Upper lobe of right lung (tissue), 1 donor: ENCODE measurements at regions not wholly inside any gene's neighbourhood (a gene's known extent, or its start where the extent isn't known, plus 50 kb on each side); places are given as distances from the start of the nearest gene placed in this dataset.
A peak's percentile ranks its signal among the peaks of the same experiment; 100 is the strongest.

Source experiments
- ATAC-seq: fragments of 200-7000 bp; cut with Tn5 transposase; one replicate; pipeline ENCODE4 v1.9.1; 2020; ENCODE audit warnings: mild to moderate bottlenecking, moderate library complexity
- DNase-seq: peaks from one replicate; pipeline ENCODE4 v3.0.0-alpha.2; 2020
- H3K27ac ChIP-seq: fragments of 200-600 bp; one replicate; pipeline ENCODE4 v1.8.0; 2022
- H3K27me3 ChIP-seq: fragments of 200-600 bp; one replicate; pipeline ENCODE4 v1.8.0; 2022; ENCODE audit warnings: mild to moderate bottlenecking
- H3K36me3 ChIP-seq: fragments of 200-600 bp; one replicate; pipeline ENCODE4 v1.8.0; 2022
- H3K4me1 ChIP-seq: fragments of 200-600 bp; one replicate; pipeline ENCODE4 v1.8.0; 2022
- H3K4me3 ChIP-seq: fragments of 200-600 bp; one replicate; pipeline ENCODE4 v1.8.0; 2022; ENCODE audit warnings: mild to moderate bottlenecking
- H3K9me3 ChIP-seq: fragments of 200-600 bp; one replicate; pipeline ENCODE4 v1.8.0; 2022
- intact Hi-C: fragments of 100-400 bp; cut with DNase I; formaldehyde crosslinking; loops from one replicate; pipeline ENCODE4 v1.11.0; 2022
- TF ChIP-seq, protein P1 (sequence below): fragments of 200-600 bp; IDR thresholded peaks from one replicate; pipeline ENCODE4 v1.8.0; 2022; ENCODE audit warnings: antibody characterized with exemption
- donor health status: DM: no; HTN: yes; CAD: no; lungs with severe emphysema.

GRCh38 chr3:177597311-177598096 lies 400.2 kb upstream of the TBL1XR1 start:
- no peak for DNase-seq
- no peaks in the 10 kb centered on the region for H3K36me3 ChIP-seq
- ATAC-seq: peak; percentile 48
- TF ChIP-seq, protein P1, sequence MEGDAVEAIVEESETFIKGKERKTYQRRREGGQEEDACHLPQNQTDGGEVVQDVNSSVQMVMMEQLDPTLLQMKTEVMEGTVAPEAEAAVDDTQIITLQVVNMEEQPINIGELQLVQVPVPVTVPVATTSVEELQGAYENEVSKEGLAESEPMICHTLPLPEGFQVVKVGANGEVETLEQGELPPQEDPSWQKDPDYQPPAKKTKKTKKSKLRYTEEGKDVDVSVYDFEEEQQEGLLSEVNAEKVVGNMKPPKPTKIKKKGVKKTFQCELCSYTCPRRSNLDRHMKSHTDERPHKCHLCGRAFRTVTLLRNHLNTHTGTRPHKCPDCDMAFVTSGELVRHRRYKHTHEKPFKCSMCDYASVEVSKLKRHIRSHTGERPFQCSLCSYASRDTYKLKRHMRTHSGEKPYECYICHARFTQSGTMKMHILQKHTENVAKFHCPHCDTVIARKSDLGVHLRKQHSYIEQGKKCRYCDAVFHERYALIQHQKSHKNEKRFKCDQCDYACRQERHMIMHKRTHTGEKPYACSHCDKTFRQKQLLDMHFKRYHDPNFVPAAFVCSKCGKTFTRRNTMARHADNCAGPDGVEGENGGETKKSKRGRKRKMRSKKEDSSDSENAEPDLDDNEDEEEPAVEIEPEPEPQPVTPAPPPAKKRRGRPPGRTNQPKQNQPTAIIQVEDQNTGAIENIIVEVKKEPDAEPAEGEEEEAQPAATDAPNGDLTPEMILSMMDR: no peak
- no peaks in the 10 kb centered on the region for H3K27me3 ChIP-seq
- H3K9me3 ChIP-seq: no peaks in the 10 kb centered on the region
- H3K4me1 ChIP-seq: peaks cover 49% of the 10 kb centered on the region
- peak overlapping the region; percentile 45 for H3K27ac ChIP-seq
- intact Hi-C loops: no loop called here
- H3K4me3 ChIP-seq: no peak overlapping the region

GRCh38 chr3:177598097-177598833 lies 401.0 kb upstream of the TBL1XR1 start:
- Histone ChIP-seq H3K9me3 (no peaks in the 10 kb centered on the region), H3K36me3 (no peaks in the 10 kb centered on the region), H3K27me3 (no peaks in the 10 kb centered on the region), H3K27ac (peak overlapping the region; percentile 45), H3K4me3 (no peak overlapping the region), H3K4me1 (peaks cover 57% of the 10 kb centered on the region)
- TF ChIP-seq, protein P1: no peak
- ATAC-seq (no peak), DNase-seq (no peak)
- intact Hi-C loops: no loop called here

- DNase-seq (no peak), ATAC-seq (peak; percentile 28)
- no peak overlapping the region for H3K4me3 ChIP-seq
- intact Hi-C loops: no loop called here
- H3K9me3 ChIP-seq: no peaks in the 10 kb centered on the region
- TF ChIP-seq, protein P1: no peak
- H3K36me3 ChIP-seq: no peaks in the 10 kb centered on the region
- H3K27ac ChIP-seq: peak overlapping the region; percentile 26
- peaks cover 61% of the 10 kb centered on the region for H3K4me1 ChIP-seq
- H3K27me3 ChIP-seq: no peaks in the 10 kb centered on the region
Measured at GRCh38 chr3:177599326-177599725, 402.0 kb upstream of the TBL1XR1 start.

- H3K27ac ChIP-seq: no peak overlapping the region
- TF ChIP-seq, protein P1: no peak
Measured at GRCh38 chr3:177599837-177600236, 402.6 kb upstream of the TBL1XR1 start.

GRCh38 chr3:177600411-177600810 lies 403.1 kb upstream of the TBL1XR1 start:
- Histone ChIP-seq H3K27ac (no peak overlapping the region), H3K36me3 (no peaks in the 10 kb centered on the region), H3K4me3 (no peak overlapping the region), H3K9me3 (no peaks in the 10 kb centered on the region), H3K27me3 (no peaks in the 10 kb centered on the region), H3K4me1 (peaks cover 61% of the 10 kb centered on the region)
- ATAC-seq (no peak), DNase-seq (no peak)
- intact Hi-C loops: no loop called here
- TF ChIP-seq, protein P1: no peak

More at GRCh38 chr3:177599837-177600236, 402.6 kb upstream of the TBL1XR1 start:
- Histone ChIP-seq H3K27me3 (no peaks in the 10 kb centered on the region), H3K9me3 (no peaks in the 10 kb centered on the region), H3K4me3 (no peak overlapping the region), H3K36me3 (no peaks in the 10 kb centered on the region), H3K4me1 (peaks cover 61% of the 10 kb centered on the region)
- ATAC-seq (no peak), DNase-seq (no peak)
- intact Hi-C loops: no loop called here
